Karpas-422 (cell line): ENCODE measurements at regions not wholly inside any gene's neighbourhood (a gene's known extent, or its start where the extent isn't known, plus 50 kb on each side); places are given as distances from the start of the nearest gene placed in this dataset.

Experiments
- DNase-seq: peaks from one replicate; pipeline ENCODE4 v3.0.0-alpha.2; 2015
- H2AFZ ChIP-seq: fragments of 200-600 bp; sonication (generic); 2 replicates; pipeline ENCODE4 v1.6.1; 2014; ENCODE audit warnings: antibody characterized with exemption, low read length, mixed read lengths
- H3K27ac ChIP-seq: fragments of 200-600 bp; sonication (generic); 2 replicates; pipeline ENCODE4 v1.5.1; 2014; ENCODE audit warnings: mild to moderate bottlenecking, low read length, moderate library complexity
- H3K27me3 ChIP-seq: fragments of 200-600 bp; sonication (generic); 2 replicates; pipeline ENCODE4 v1.6.1; 2014; ENCODE audit warnings: low read length, mixed read lengths
- H3K36me3 ChIP-seq: fragments of 200-600 bp; sonication (generic); 2 replicates; pipeline ENCODE4 v1.6.1; 2014; ENCODE audit warnings: low read length, mixed read lengths; ENCODE audit not compliant: insufficient read depth
- H3K4me1 ChIP-seq: fragments of 200-600 bp; sonication (generic); 2 replicates; pipeline ENCODE4 v1.6.1; 2014; ENCODE audit warnings: mild to moderate bottlenecking, low read length, mixed read lengths
- H3K4me2 ChIP-seq: fragments of 200-600 bp; sonication (generic); 2 replicates; pipeline ENCODE4 v1.6.1; 2014; ENCODE audit warnings: low read length, low read depth, mild to moderate bottlenecking; ENCODE audit not compliant: poor library complexity, severe bottlenecking
- H3K4me3 ChIP-seq: fragments of 200-600 bp; sonication (generic); 2 replicates; pipeline ENCODE4 v1.5.1; 2014; ENCODE audit warnings: mild to moderate bottlenecking, antibody characterized with exemption, low read length, mixed read lengths
- H3K79me2 ChIP-seq: fragments of 200-600 bp; sonication (generic); 2 replicates; pipeline ENCODE4 v1.6.1; 2014; ENCODE audit warnings: mild to moderate bottlenecking, low read length, mixed read lengths
- H3K9ac ChIP-seq: fragments of 200-600 bp; sonication (generic); 2 replicates; pipeline ENCODE4 v1.6.0; 2014; ENCODE audit warnings: low read length
- H3K9me2 ChIP-seq: fragments of 200-600 bp; sonication (generic), shearing (Covaris generic); replicated peaks from 2 replicates; pipeline ENCODE4 v1.6.0; 2014; ENCODE audit warnings: mild to moderate bottlenecking, low read length, moderate library complexity; ENCODE audit not compliant: insufficient read depth
- H3K9me3 ChIP-seq: fragments of 300-700, 200-600 bp; sonication (generic); 2 replicates; pipeline ENCODE4 v1.6.1; 2014; ENCODE audit warnings: low read length, mixed read lengths
- H4K20me1 ChIP-seq: fragments of 200-600 bp; sonication (generic); 2 replicates; pipeline ENCODE4 v1.6.1; 2014; ENCODE audit warnings: mild to moderate bottlenecking, antibody characterized with exemption, low read length, low read depth; ENCODE audit not compliant: insufficient read depth

DNA sequence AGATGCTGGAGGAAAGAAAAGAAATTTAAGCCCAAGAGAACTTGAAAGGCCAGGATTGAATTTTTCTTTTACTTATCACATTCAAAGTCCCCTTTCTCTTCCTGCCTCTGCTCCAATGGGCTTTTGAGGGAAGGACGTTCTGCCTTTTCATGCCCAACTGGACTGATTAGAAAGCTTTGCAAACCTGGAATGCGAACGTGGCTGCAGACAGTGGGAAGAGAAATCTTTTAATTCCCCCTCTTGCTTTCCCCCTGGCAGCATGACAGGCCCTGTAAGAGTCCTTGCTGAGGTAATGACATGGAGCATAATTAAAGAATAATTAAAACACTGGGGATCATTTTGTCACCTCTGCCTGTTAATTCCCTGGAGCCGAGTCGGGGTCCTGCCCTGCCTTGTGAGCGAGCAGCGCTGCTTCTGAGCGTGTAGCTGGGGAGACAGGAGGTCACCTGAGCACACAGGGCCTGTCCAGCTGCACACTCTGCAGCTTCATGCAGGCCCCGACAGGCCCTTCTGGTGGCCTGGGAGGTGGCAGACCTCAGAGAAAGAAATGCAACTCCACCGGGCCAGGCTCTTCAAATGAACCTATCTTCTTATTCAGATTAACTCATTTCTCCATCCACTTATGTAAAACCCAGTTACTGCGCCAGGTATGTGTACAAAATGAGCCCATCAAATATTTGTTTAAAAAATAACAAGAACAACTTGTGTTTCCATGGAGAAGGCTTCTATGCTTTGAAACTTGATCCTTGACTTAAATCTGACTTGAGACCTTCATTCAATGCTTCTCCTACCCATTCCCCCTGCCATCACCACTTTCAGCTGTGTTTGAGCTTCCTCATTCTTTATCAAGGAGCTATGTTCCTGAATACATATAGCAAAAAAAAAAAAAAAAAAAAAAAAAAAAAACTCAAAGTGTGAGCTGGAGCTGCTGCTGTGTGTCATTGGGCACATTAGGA lies 628.2 kb upstream of the CFAP20DC start:
- Histone ChIP-seq H3K9ac (no peak overlapping the region), H3K4me1 (no peaks in the 10 kb centered on the region), H3K79me2 (no peaks in the 10 kb centered on the region), H4K20me1 (no peaks in the 10 kb centered on the region), H3K4me3 (no peak overlapping the region), H3K27ac (no peak overlapping the region), H3K36me3 (no peaks in the 10 kb centered on the region), H3K9me2 (no peaks in the 10 kb centered on the region), H2AFZ (no peak overlapping the region), H3K9me3 (peaks cover 7% of the 10 kb centered on the region; the same call in 1 of the 2 replicates), H3K27me3 (no peaks in the 10 kb centered on the region), H3K4me2 (no peak overlapping the region)
- DNase-seq = no peak

DNA sequence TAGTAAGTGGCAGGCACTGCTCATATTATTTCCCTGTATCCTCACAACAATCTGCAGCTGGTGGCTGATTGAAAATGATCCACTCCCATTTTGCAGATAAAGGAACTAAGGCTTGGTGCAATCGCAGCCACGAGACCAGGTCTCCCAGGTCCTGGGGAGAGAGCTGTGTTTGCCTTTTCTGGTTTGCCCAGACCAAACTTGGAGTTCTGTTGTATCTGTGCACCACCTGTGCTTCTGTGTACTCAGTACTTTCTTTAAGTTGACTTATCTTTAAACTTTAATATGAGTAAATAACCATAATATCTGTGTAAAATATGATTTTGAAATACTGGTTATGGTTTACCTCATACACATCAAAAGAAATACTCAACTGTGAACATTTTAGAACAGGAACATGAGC lies 625.7 kb upstream of the CFAP20DC start:
- Histone ChIP-seq H3K9ac (no peak overlapping the region), H3K4me2 (no peak overlapping the region), H4K20me1 (no peaks in the 10 kb centered on the region), H3K27me3 (no peaks in the 10 kb centered on the region), H3K9me2 (no peaks in the 10 kb centered on the region), H3K27ac (no peak overlapping the region), H3K4me3 (no peak overlapping the region), H2AFZ (no peak overlapping the region), H3K36me3 (no peaks in the 10 kb centered on the region), H3K9me3 (peaks cover 7% of the 10 kb centered on the region; the same call in 1 of the 2 replicates), H3K79me2 (no peaks in the 10 kb centered on the region), H3K4me1 (no peaks in the 10 kb centered on the region)
- DNase-seq = no peak

DNA sequence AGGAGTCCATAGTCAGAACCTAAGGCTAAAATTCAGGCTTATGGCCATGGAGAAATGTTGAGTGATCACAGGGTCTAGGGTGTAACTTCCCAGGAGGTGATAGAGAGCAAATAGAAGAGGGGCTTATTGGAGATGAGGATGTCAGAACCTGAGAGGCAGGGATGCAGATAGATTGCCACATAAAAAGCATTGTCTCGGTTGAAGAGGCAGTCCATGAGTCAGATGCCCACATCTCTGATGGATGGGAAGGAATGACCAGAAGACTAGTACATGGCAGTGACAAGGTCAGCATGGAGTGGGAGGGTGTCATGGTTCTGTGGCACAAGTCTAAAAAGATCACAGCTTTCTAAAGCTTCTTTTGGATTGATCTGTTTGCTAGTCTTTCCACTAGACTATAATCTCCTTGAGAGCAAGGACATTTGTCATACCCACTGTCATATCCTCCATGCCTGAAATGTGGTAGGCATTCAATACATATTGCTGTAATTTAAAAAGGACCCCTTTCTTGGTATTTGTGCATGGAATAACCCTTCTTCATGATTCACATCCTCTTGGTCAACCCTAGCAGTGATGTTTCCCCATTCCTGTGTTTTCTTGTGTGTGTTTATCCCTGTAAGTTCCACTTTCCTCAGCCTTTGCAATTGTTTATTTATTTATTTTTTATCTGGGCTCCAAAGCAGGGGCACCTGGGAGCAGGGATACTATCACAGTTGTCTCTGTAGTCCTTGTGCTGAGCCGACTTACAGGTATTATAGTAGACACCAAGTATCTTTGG lies 613.4 kb upstream of the CFAP20DC start:
- Histone ChIP-seq H3K9me2 (no peaks in the 10 kb centered on the region), H3K27ac (no peak overlapping the region), H3K27me3 (no peaks in the 10 kb centered on the region), H3K9me3 (peaks cover 6% of the 10 kb centered on the region; the same call in 1 of the 2 replicates), H3K4me3 (no peak overlapping the region), H2AFZ (no peak overlapping the region), H3K4me1 (no peaks in the 10 kb centered on the region), H4K20me1 (no peaks in the 10 kb centered on the region), H3K36me3 (no peaks in the 10 kb centered on the region), H3K4me2 (no peak overlapping the region), H3K79me2 (no peaks in the 10 kb centered on the region), H3K9ac (no peak overlapping the region)
- no peak for DNase-seq

DNA sequence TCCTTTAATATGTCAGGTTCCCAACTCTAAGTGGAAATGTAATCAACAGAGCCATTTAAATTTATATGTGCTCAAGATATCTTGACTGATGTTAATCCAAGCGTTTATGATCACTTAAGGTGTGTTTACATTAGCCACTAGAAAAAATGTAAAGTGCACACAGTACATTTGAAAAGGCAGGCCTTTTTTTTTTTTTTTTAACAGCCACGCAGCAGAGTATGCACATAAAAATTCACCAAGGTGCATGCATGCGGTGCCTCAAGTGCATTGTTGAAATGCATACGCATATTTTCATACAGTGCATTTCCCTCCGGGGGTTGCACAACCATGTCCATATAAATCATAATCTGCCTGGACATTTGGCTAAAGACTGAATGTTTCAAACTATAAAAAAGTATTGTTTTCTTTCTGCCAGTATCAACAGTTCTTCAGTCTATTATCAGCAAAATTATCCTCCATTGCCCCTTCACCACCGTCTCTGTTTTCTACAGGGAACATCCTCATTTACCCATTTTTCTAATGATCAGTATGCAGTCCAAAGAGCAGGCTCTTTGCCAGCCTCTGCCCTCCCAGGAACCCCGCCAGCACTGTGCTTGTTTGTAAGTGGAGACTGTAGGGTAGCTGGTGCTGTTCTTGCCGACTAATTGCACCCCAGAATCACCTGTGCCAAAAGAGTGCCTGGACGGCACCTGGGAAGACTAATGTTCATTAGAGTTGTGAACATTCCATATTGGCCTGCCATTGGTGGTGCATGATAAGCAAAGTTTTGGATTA lies 611.2 kb upstream of the CFAP20DC start:
- Histone ChIP-seq H3K9me3 (peaks cover 4% of the 10 kb centered on the region), H3K4me1 (no peaks in the 10 kb centered on the region), H3K9me2 (no peaks in the 10 kb centered on the region), H3K27me3 (no peaks in the 10 kb centered on the region), H2AFZ (no peak overlapping the region), H3K79me2 (no peaks in the 10 kb centered on the region), H4K20me1 (no peaks in the 10 kb centered on the region), H3K9ac (no peak overlapping the region), H3K4me2 (no peak overlapping the region), H3K27ac (no peak overlapping the region), H3K4me3 (no peak overlapping the region), H3K36me3 (no peaks in the 10 kb centered on the region)
- no peak for DNase-seq

DNA sequence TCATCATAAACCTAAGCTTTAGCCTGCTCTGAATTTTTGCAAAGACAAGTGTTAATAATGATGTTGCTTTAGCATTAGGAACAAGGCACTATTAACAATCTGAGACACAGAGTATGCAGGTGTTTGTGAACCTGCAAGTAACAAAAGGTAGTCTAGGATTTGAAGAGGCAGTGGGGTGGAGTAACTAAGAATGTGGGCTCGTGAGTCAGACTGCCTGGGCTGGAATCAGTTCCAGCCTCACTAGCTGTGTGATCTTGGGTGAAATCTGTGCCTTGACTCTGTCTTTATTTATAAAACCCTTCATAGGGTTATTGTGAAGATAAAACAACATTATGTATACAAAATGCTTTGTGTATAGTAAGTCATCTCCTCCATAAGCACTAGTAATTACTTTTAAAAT lies 610.6 kb upstream of the CFAP20DC start:
- Histone ChIP-seq H2AFZ (no peak overlapping the region), H3K36me3 (no peaks in the 10 kb centered on the region), H3K9me2 (no peaks in the 10 kb centered on the region), H3K79me2 (no peaks in the 10 kb centered on the region), H3K9ac (no peak overlapping the region), H3K9me3 (peaks cover 4% of the 10 kb centered on the region), H4K20me1 (no peaks in the 10 kb centered on the region), H3K4me1 (no peaks in the 10 kb centered on the region), H3K27me3 (no peaks in the 10 kb centered on the region), H3K4me3 (no peak overlapping the region), H3K4me2 (no peak overlapping the region), H3K27ac (no peak overlapping the region)
- DNase-seq = no peak

DNA sequence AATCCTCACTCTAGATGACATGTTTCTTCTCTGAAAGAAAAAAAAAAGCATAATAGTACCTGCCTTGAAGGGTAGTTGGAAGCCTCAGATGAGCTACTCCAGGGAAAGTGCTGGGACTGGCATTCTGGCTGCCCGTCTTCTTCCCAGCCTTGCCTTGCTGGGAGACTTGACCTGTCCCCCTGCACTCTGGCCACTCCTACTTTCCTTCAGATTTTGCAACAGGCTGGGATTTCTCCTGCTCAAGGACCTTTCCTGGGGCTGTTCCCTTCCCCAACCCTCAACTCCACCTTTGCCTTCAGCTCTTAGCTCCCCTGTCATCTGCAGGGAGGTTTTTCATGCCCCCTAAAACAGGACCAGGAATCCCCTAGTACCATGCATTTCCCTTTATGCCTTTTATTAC lies 609.9 kb upstream of the CFAP20DC start:
- Histone ChIP-seq H2AFZ (no peak overlapping the region), H3K36me3 (no peaks in the 10 kb centered on the region), H3K9me3 (peaks cover 4% of the 10 kb centered on the region), H3K9me2 (no peaks in the 10 kb centered on the region), H3K4me2 (no peak overlapping the region), H4K20me1 (no peaks in the 10 kb centered on the region), H3K9ac (no peak overlapping the region), H3K4me1 (no peaks in the 10 kb centered on the region), H3K79me2 (no peaks in the 10 kb centered on the region), H3K27ac (no peak overlapping the region), H3K4me3 (no peak overlapping the region), H3K27me3 (no peaks in the 10 kb centered on the region)
- DNase-seq = no peak

DNA sequence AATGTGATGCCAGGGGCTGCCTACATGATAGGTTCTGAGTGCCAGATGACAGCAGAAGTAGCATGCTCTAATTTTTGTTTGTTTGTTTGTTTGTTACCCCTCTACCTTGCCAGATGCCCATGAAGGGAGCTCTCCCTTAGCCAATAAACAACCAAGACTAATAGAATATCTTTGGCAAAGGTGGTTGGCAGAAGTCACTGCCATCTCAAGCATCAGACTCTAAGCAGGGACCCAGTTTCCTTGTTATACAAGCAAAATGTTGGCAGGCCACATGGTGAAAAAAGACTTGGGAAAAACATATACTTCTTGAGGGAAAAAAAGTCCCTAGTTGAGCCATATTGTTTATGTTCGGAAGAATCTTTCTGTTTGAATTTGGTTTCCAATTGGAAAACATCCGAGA lies 609.0 kb upstream of the CFAP20DC start:
- no peaks in the 10 kb centered on the region for H3K9me2 ChIP-seq
- no peak overlapping the region for H3K4me3 ChIP-seq
- H3K9me3 ChIP-seq = peaks cover 4% of the 10 kb centered on the region
- H3K27me3 ChIP-seq = no peaks in the 10 kb centered on the region
- no peak for DNase-seq
- H3K79me2 ChIP-seq = no peaks in the 10 kb centered on the region
- no peak overlapping the region for H3K27ac ChIP-seq
- no peak overlapping the region for H3K9ac ChIP-seq
- no peaks in the 10 kb centered on the region for H4K20me1 ChIP-seq
- no peak overlapping the region for H2AFZ ChIP-seq
- H3K4me1 ChIP-seq = no peaks in the 10 kb centered on the region
- H3K4me2 ChIP-seq = no peak overlapping the region
- H3K36me3 ChIP-seq = no peaks in the 10 kb centered on the region

DNA sequence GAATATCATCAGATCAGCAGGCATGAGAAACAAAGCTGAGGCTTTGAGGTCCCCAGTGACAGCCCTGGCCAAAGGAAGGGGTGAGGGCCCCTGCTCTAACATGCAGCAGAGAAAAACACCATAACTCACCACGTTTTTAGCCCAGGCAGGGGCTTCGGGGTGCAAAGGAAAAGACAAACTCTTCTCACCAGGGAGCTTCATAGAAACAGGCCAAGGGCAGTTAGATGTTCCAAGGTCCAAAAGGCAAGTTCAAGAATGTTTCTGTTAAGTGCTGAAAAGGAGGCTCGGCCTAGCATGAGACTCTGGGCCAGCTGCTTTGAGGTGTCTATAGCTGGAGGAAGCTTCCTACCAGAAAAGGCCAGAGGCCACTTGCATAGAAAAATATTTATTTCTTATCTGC lies 608.4 kb upstream of the CFAP20DC start:
- no peak overlapping the region for H3K27ac ChIP-seq
- no peak overlapping the region for H2AFZ ChIP-seq
- no peak overlapping the region for H3K4me2 ChIP-seq
- no peak overlapping the region for H3K9ac ChIP-seq
- no peaks in the 10 kb centered on the region for H3K27me3 ChIP-seq
- no peaks in the 10 kb centered on the region for H3K36me3 ChIP-seq
- H3K4me1 ChIP-seq = no peaks in the 10 kb centered on the region
- H3K9me3 ChIP-seq = peaks cover 4% of the 10 kb centered on the region
- no peaks in the 10 kb centered on the region for H4K20me1 ChIP-seq
- no peak overlapping the region for H3K4me3 ChIP-seq
- H3K79me2 ChIP-seq = no peaks in the 10 kb centered on the region
- H3K9me2 ChIP-seq = no peaks in the 10 kb centered on the region
- DNase-seq = no peak
